Activated CD8-positive, alpha-beta T cell treated with anti-CD3 and anti-CD28 coated beads for 36 hours (primary cell): ENCODE measurements at regions not wholly inside any gene's neighbourhood (a gene's known extent, or its start where the extent isn't known, plus 50 kb on each side); places are given as distances from the start of the nearest gene placed in this dataset.

Experiments
- ATAC-seq: fragments of 200-7000 bp; cut with Tn5 transposase; one replicate; pipeline ENCODE4 v1.10.0; 2021; ENCODE audit warnings: mild to moderate bottlenecking, moderate library complexity
- CTCF ChIA-PET: fragments of 350-600 bp; sonication (Branson Sonifier 250); formaldehyde crosslinking; loops from one replicate; lab custom pipeline; 2021; ENCODE audit warnings: antibody characterized with exemption; lab: Charles Lee
- POLR2A ChIA-PET: fragments of 350-600 bp; sonication (Branson Sonifier 250); formaldehyde crosslinking; loops from one replicate; lab custom pipeline; 2021; ENCODE audit warnings: antibody characterized with exemption; lab: Charles Lee
- DNase-seq: peaks from one replicate; pipeline ENCODE4 v3.0.0-alpha.2; 2020
- H3K27ac Mint-ChIP-seq: one replicate; pipeline ENCODE4 v1.8.0; 2021; ENCODE audit warnings: mild to moderate bottlenecking, mixed read lengths
- H3K27me3 Mint-ChIP-seq: one replicate; pipeline ENCODE4 v1.8.0; 2021; ENCODE audit warnings: mixed read lengths
- H3K36me3 Mint-ChIP-seq: one replicate; pipeline ENCODE4 v1.8.0; 2021; ENCODE audit warnings: low read depth, mixed read lengths
- H3K4me1 Mint-ChIP-seq: one replicate; pipeline ENCODE4 v1.8.0; 2021; ENCODE audit warnings: low read depth, mixed read lengths
- H3K4me3 Mint-ChIP-seq: one replicate; pipeline ENCODE4 v1.8.0; 2021; ENCODE audit warnings: mild to moderate bottlenecking, moderate library complexity, mixed read lengths
- H3K9me3 Mint-ChIP-seq: one replicate; pipeline ENCODE4 v1.8.0; 2021; ENCODE audit warnings: mixed read lengths
- intact Hi-C: fragments of 100-400 bp; cut with micrococcal nuclease; formaldehyde crosslinking; loops from one replicate; pipeline ENCODE4 v1.10.0; 2022
- TF ChIP-seq, protein P1 (sequence below): fragments of 200-600 bp; IDR thresholded peaks from one replicate; pipeline ENCODE4 v1.8.0; 2022; ENCODE audit warnings: antibody characterized with exemption, mild to moderate bottlenecking

- Mint-ChIP-seq H3K9me3 (no peaks in the 10 kb centered on the region), H3K27me3 (no peaks in the 10 kb centered on the region), H3K27ac (no peak overlapping the region), H3K4me3 (no peak overlapping the region), H3K36me3 (no peaks in the 10 kb centered on the region), H3K4me1 (no peaks in the 10 kb centered on the region)
- ChIA-PET CTCF (no interaction called here), POLR2A (no interaction called here)
- DNase-seq (no peak), ATAC-seq (no peak)
- TF ChIP-seq, protein P1, sequence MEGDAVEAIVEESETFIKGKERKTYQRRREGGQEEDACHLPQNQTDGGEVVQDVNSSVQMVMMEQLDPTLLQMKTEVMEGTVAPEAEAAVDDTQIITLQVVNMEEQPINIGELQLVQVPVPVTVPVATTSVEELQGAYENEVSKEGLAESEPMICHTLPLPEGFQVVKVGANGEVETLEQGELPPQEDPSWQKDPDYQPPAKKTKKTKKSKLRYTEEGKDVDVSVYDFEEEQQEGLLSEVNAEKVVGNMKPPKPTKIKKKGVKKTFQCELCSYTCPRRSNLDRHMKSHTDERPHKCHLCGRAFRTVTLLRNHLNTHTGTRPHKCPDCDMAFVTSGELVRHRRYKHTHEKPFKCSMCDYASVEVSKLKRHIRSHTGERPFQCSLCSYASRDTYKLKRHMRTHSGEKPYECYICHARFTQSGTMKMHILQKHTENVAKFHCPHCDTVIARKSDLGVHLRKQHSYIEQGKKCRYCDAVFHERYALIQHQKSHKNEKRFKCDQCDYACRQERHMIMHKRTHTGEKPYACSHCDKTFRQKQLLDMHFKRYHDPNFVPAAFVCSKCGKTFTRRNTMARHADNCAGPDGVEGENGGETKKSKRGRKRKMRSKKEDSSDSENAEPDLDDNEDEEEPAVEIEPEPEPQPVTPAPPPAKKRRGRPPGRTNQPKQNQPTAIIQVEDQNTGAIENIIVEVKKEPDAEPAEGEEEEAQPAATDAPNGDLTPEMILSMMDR = no peak
- intact Hi-C loops = no loop called here
These were observed 133.2 kb upstream of the SNTG2 start for GRCh38 chr2:817336-818015.

DNA sequence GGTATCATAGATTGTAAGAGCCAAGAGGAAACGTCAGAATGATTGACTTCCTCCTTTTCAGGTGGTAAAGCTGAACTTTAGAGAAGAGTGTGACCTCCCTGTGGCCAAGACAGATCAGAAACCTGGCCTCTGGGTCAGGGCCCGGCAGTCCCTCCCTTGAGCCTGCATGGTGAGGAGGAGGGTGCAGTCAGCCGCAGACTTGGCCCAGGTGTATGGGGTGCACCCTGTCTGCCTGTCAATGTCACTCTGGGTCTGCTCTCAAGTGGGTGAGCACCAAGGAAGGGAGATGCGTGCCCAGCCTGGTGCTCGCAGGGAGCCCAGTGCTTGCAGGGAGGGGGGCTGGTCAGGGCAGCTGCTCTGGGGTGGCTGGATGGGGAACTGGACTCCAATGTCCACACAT, 134.4 kb upstream of the SNTG2 start:
- no peak for DNase-seq

GRCh38 chr2:810397-810796, 133.2 kb upstream of the TMEM18 start:
- H3K4me3 Mint-ChIP-seq = no peak overlapping the region
- POLR2A ChIA-PET = no interaction called here
- CTCF ChIA-PET = no interaction called here
- ATAC-seq (no peak), DNase-seq (no peak)
- no peaks in the 10 kb centered on the region for H3K27me3 Mint-ChIP-seq
- intact Hi-C loops = no loop called here
- H3K27ac Mint-ChIP-seq = no peak overlapping the region
- H3K4me1 Mint-ChIP-seq = no peaks in the 10 kb centered on the region
- H3K9me3 Mint-ChIP-seq = no peaks in the 10 kb centered on the region
- TF ChIP-seq, protein P1 = no peak
- H3K36me3 Mint-ChIP-seq = no peaks in the 10 kb centered on the region

More for the DNA sequence above, 134.4 kb upstream of the SNTG2 start:
- POLR2A ChIA-PET = interaction anchor here (0.6 kb wide), 1 partner anchor 20 kb away, joined by 3 read pairs; no protein-coding TSS in a partner anchor
- intact Hi-C loops = no loop called here
- no peak for ATAC-seq
- CTCF ChIA-PET = interaction anchor here (0.6 kb wide), 1 partner anchor 9 kb away, joined by 3 read pairs; no protein-coding TSS in a partner anchor
- TF ChIP-seq, protein P1 = no peak
- no peaks in the 10 kb centered on the region for H3K36me3 Mint-ChIP-seq
- no peak overlapping the region for H3K27ac Mint-ChIP-seq
- no peak overlapping the region for H3K4me3 Mint-ChIP-seq
- no peaks in the 10 kb centered on the region for H3K27me3 Mint-ChIP-seq
- H3K4me1 Mint-ChIP-seq = no peaks in the 10 kb centered on the region
- H3K9me3 Mint-ChIP-seq = no peaks in the 10 kb centered on the region

DNA sequence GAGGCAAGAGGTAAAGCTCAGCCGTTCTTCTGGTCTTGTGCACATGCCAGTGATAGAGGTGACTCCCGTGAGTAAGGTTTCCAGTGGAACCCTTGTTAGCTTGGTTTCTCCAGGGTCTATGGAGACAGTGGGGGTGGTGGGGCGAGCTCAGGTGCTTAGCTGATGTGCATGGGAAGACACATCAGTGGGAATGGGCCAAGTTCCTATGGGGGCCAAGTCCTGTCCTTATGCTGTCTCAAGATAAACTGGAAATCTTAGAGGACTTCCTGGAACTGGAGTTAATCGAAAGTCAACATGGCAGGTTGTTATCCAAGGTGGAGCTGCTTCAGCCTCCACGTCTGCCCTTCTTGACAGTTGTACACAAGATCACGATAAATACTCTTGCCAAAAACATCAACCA, 130.1 kb upstream of the TMEM18 start:
- DNase-seq (no peak), ATAC-seq (no peak)
- intact Hi-C loops = no loop called here
- Mint-ChIP-seq H3K36me3 (no peaks in the 10 kb centered on the region), H3K4me1 (no peaks in the 10 kb centered on the region), H3K9me3 (no peaks in the 10 kb centered on the region), H3K27me3 (no peaks in the 10 kb centered on the region), H3K4me3 (no peak overlapping the region), H3K27ac (no peak overlapping the region)
- ChIA-PET POLR2A (no interaction called here), CTCF (interaction anchor here (0.7 kb wide), 1 partner anchor 9 kb away, joined by 3 read pairs; no protein-coding TSS in a partner anchor)
- TF ChIP-seq, protein P1 = no peak

GRCh38 chr2:805664-806063, 128.5 kb upstream of the TMEM18 start:
- Mint-ChIP-seq H3K27me3 (no peaks in the 10 kb centered on the region), H3K9me3 (no peaks in the 10 kb centered on the region), H3K4me1 (no peaks in the 10 kb centered on the region), H3K4me3 (no peak overlapping the region), H3K27ac (no peak overlapping the region), H3K36me3 (no peaks in the 10 kb centered on the region)
- intact Hi-C loops = no loop called here
- ChIA-PET CTCF (no interaction called here), POLR2A (no interaction called here)
- no peak for ATAC-seq
- no peak for DNase-seq
- TF ChIP-seq, protein P1 = no peak
